IMR-90 (cell line): ENCODE measurements at regions not wholly inside any gene's neighbourhood (a gene's known extent, or its start where the extent isn't known, plus 50 kb on each side); places are given as distances from the start of the nearest gene placed in this dataset.

ENCODE experiments used
- ATAC-seq: fragments of 200-7000 bp; cut with Tn5 transposase; 2 replicates; pipeline ENCODE4 v1.9.1; 2020; ENCODE audit warnings: low read depth, mild to moderate bottlenecking, moderate library complexity
- BruUV-seq: library from RNA; stranded (reverse); fragments of 400-500 nt; replicated peaks from 2 replicates; lab custom pipeline; 2021; lab: Mats Ljungman, UMichigan
- CTCF ChIA-PET: fragments of 300-600 bp; formaldehyde crosslinking; extraction: SDS; loops from one replicate; lab custom pipeline; 2021; ENCODE audit warnings: antibody characterized with exemption; lab: Yijun Ruan, JAX
- POLR2A ChIA-PET: fragments of 300-600 bp; sonication (Branson Sonifier 250); formaldehyde crosslinking; loops from one replicate; lab custom pipeline; 2022; ENCODE audit warnings: antibody characterized with exemption; ENCODE audit not compliant: unreplicated experiment; lab: Charles Lee
- DNase-seq: peaks from one replicate; pipeline ENCODE4 v3.0.0; 2013
- H2AFZ ChIP-seq: replicated peaks from 2 replicates; pipeline ENCODE3; 2013; ENCODE audit warnings: low read length, mild to moderate bottlenecking; ENCODE audit not compliant: poor library complexity
- H2AK5ac ChIP-seq: 2 replicates; pipeline ENCODE4 v1.6.1; 2013; ENCODE audit warnings: low read depth, low read length, inconsistent platforms
- H2AK9ac ChIP-seq: replicated peaks from 2 replicates; pipeline ENCODE3; 2013; ENCODE audit warnings: mild to moderate bottlenecking, low read depth, low read length, moderate library complexity; ENCODE audit not compliant: poor library complexity
- H2BK120ac ChIP-seq: 2 replicates; pipeline ENCODE4 v1.6.1; 2013; ENCODE audit warnings: low read depth, low read length, inconsistent platforms
- H2BK15ac ChIP-seq: 3 replicates; pipeline ENCODE4 v1.6.1; 2013; ENCODE audit warnings: low read depth, low read length, inconsistent platforms
- H2BK20ac ChIP-seq: 2 replicates; pipeline ENCODE4 v1.6.1; 2013; ENCODE audit warnings: low read depth, mild to moderate bottlenecking, inconsistent platforms, low read length, moderate library complexity
- H2BK5ac ChIP-seq: 2 replicates; pipeline ENCODE4 v1.6.1; 2013; ENCODE audit warnings: mild to moderate bottlenecking, low read depth, low read length, inconsistent platforms; ENCODE audit not compliant: poor library complexity, severe bottlenecking
- H3K14ac ChIP-seq: replicated peaks from 2 replicates; pipeline ENCODE4 v1.6.1; 2013; ENCODE audit warnings: low read depth, low read length, inconsistent platforms
- H3K18ac ChIP-seq: 2 replicates; pipeline ENCODE4 v1.6.1; 2013; ENCODE audit warnings: low read depth, low read length, control low read depth
- H3K23ac ChIP-seq: 2 replicates; pipeline ENCODE4 v1.6.1; 2013; ENCODE audit warnings: low read depth, low read length, inconsistent platforms
- H3K27ac ChIP-seq: 2 replicates; pipeline ENCODE4 v1.5.1; 2013; ENCODE audit warnings: mild to moderate bottlenecking, control low read depth, low read length; ENCODE audit not compliant: insufficient read depth
- H3K27me3 ChIP-seq: 2 replicates; pipeline ENCODE4 v1.6.1; 2013; ENCODE audit warnings: low read length; ENCODE audit not compliant: control insufficient read depth, insufficient read depth
- H3K36me3 ChIP-seq: 2 replicates; pipeline ENCODE4 v1.6.1; 2013; ENCODE audit warnings: low read length, mixed read lengths; ENCODE audit not compliant: control insufficient read depth, insufficient read depth
- H3K4ac ChIP-seq: 2 replicates; pipeline ENCODE4 v1.6.1; 2013; ENCODE audit warnings: low read depth, low read length, inconsistent platforms
- H3K4me1 ChIP-seq: 2 replicates; pipeline ENCODE4 v1.6.1; 2013; ENCODE audit warnings: low read length, mixed read lengths; ENCODE audit not compliant: control insufficient read depth, insufficient read depth
- H3K4me2 ChIP-seq: 2 replicates; pipeline ENCODE4 v1.6.1; 2013; ENCODE audit warnings: low read depth, mild to moderate bottlenecking, control low read depth, low read length, moderate library complexity
- H3K4me3 ChIP-seq: 2 replicates; pipeline ENCODE4 v1.5.1; 2013; ENCODE audit warnings: low read depth, mild to moderate bottlenecking, control low read depth, low read length, moderate library complexity; ENCODE audit not compliant: insufficient read depth
- H3K56ac ChIP-seq: 2 replicates; pipeline ENCODE4 v1.6.1; 2013; ENCODE audit warnings: low read length, inconsistent platforms; ENCODE audit not compliant: insufficient read depth; ENCODE audit errors: extremely low read depth
- H3K79me1 ChIP-seq, 2 experiments: 2 replicates each; pipeline ENCODE4 v1.6.1; 2013; ENCODE audit warnings: low read length in 2 of 2, inconsistent platforms in 1 of 2, low read depth in 1 of 2
- H3K9ac ChIP-seq: 2 replicates; pipeline ENCODE4 v1.6.1; 2013; ENCODE audit warnings: low read depth, low read length, control low read depth
- H3K9me1 ChIP-seq: 2 replicates; pipeline ENCODE4 v1.6.1; 2013; ENCODE audit warnings: low read length, inconsistent platforms; ENCODE audit not compliant: insufficient read depth
- H3K9me3 ChIP-seq: 2 replicates; pipeline ENCODE4 v1.6.1; 2013; ENCODE audit warnings: low read length; ENCODE audit not compliant: control insufficient read depth, insufficient read depth
- H4K20me1 ChIP-seq: 2 replicates; pipeline ENCODE4 v1.6.1; 2013; ENCODE audit warnings: low read length, inconsistent platforms; ENCODE audit not compliant: insufficient read depth
- H4K5ac ChIP-seq: 2 replicates; pipeline ENCODE4 v1.6.1; 2013; ENCODE audit warnings: mild to moderate bottlenecking, low read depth, low read length, control low read depth
- H4K8ac ChIP-seq, 2 experiments: 2 replicates each; pipeline ENCODE4 v1.6.1; 2013; ENCODE audit warnings: low read depth in 2 of 2, low read length in 2 of 2, control low read depth in 1 of 2, inconsistent platforms in 1 of 2
- H4K91ac ChIP-seq: 2 replicates; pipeline ENCODE4 v1.6.1; 2013; ENCODE audit warnings: low read depth, low read length, inconsistent platforms; ENCODE audit not compliant: insufficient read depth
- BHLHE40 ChIP-seq: fragments of 150-350 bp; IDR thresholded peaks from 2 replicates; pipeline ENCODE4 v1.6.1; 2016; ENCODE audit warnings: mild to moderate bottlenecking, low read depth, low read length
- CEBPB ChIP-seq: IDR thresholded peaks from 2 replicates; pipeline ENCODE4 v1.6.1; 2012; ENCODE audit warnings: low read depth, low read length, improper control_type of control experiment
- CHD1 ChIP-seq: IDR thresholded peaks from 2 replicates; pipeline ENCODE4 v1.6.1; 2012; ENCODE audit warnings: low read depth, low read length, improper control_type of control experiment
- FOS ChIP-seq: fragments of 150-350 bp; IDR thresholded peaks from 2 replicates; pipeline ENCODE4 v1.6.1; 2016; ENCODE audit warnings: low read depth, low read length
- MAZ ChIP-seq: IDR thresholded peaks from 2 replicates; pipeline ENCODE4 v1.6.1; 2012; ENCODE audit warnings: low read depth, mild to moderate bottlenecking, low read length, improper control_type of control experiment, moderate library complexity, borderline replicate concordance
- MXI1 ChIP-seq: IDR thresholded peaks from 2 replicates; pipeline ENCODE4 v1.6.1; 2012; ENCODE audit warnings: low read depth, mild to moderate bottlenecking, low read length, moderate library complexity, borderline replicate concordance
- NFE2L2 ChIP-seq: fragments of 150-350 bp; IDR thresholded peaks from 2 replicates; pipeline ENCODE4 v1.6.1; 2016; ENCODE audit warnings: low read depth, mild to moderate bottlenecking, low read length
- RAD21 ChIP-seq: IDR thresholded peaks from 2 replicates; pipeline ENCODE4 v1.6.1; 2012; ENCODE audit warnings: low read length, improper control_type of control experiment
- RCOR1 ChIP-seq: IDR thresholded peaks from 2 replicates; pipeline ENCODE4 v1.6.1; 2012; ENCODE audit warnings: mild to moderate bottlenecking, low read length, improper control_type of control experiment; ENCODE audit not compliant: insufficient replicate concordance
- RFX5 ChIP-seq: IDR thresholded peaks from 2 replicates; pipeline ENCODE4 v1.8.0; 2012; ENCODE audit warnings: low read depth, mild to moderate bottlenecking, low read length, moderate library complexity
- SMC3 ChIP-seq: fragments of 150-350 bp; IDR thresholded peaks from 2 replicates; pipeline ENCODE4 v1.6.1; 2016; ENCODE audit warnings: low read depth, mild to moderate bottlenecking, antibody characterized with exemption, low read length, moderate library complexity
- WGBS, 2 experiments: methylation state at CpG; one replicate each; pipeline versions ENCODE4 v1.1.5 to v1.1.7; 2013; ENCODE audit warnings: missing lambda C conversion rate in 2 of 2; ENCODE audit not compliant: insufficient read length in 1 of 2; ENCODE audit errors: extremely low coverage in 2 of 2; 5-methylcytosine and 5-hydroxymethylcytosine counted together
- dilution Hi-C: fragments of 300-500 bp; cut with HindIII; formaldehyde crosslinking; loops from one replicate; pipeline ENCODE4 v1.14.3; 2018; ENCODE audit warnings: low sequenced_read_pairs; ENCODE audit not compliant: unreplicated experiment
- in situ Hi-C: fragments of 300-500 bp; cut with MboI; formaldehyde crosslinking; loops from 3 replicates; pipeline ENCODE4 v1.14.3; 2019; ENCODE audit warnings: low sequenced_read_pairs, inconsistent platforms, mixed read lengths
- intact Hi-C: fragments of 100-400 bp; cut with micrococcal nuclease; formaldehyde crosslinking; loops from 2 replicates; pipeline ENCODE4 v1.10.0; 2022
- TF ChIP-seq, protein P1 (sequence below): fragments of 150-350 bp; IDR thresholded peaks from 2 replicates; pipeline ENCODE4 v1.6.1; 2016; ENCODE audit warnings: low read depth, mild to moderate bottlenecking, low read length, moderate library complexity, borderline replicate concordance
- TF ChIP-seq, protein P2 (sequence below): fragments of 150-350 bp; IDR thresholded peaks from 2 replicates; pipeline ENCODE4 v1.6.1; 2017; ENCODE audit warnings: mild to moderate bottlenecking, antibody characterized with exemption, low read length, low read depth
- TF ChIP-seq, protein P3 (sequence below): conservative IDR thresholded peaks from 2 replicates; pipeline ENCODE4 v1.5.1; 2012; ENCODE audit warnings: mild to moderate bottlenecking, low read depth, low read length, improper control_type of control experiment

DNA sequence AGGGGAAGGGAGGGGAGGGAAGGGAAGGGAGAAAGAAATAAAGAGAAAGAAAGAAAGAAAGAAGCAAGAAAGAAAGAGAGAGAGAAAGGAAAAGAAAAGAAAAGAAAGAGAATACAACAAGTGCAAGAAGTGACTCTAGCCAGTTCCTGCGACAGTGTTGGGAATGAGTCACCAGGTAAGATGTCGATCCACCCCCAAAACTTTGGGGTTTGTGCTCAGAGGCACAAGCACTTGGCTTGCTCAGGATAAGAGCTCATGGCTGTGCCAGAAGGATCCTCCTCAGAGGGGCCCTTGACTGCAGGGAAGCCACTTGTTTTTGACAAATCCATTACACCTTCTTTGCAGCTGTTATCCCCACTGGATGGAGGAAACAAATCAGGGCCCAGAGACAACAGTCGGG lies 137.7 kb downstream of the TMEM132E start:
- TF ChIP-seq RFX5: no peak
- no peak for TF ChIP-seq NFE2L2
- TF ChIP-seq MAZ: no peak
- TF ChIP-seq RAD21: no peak
- TF ChIP-seq, protein P1, sequence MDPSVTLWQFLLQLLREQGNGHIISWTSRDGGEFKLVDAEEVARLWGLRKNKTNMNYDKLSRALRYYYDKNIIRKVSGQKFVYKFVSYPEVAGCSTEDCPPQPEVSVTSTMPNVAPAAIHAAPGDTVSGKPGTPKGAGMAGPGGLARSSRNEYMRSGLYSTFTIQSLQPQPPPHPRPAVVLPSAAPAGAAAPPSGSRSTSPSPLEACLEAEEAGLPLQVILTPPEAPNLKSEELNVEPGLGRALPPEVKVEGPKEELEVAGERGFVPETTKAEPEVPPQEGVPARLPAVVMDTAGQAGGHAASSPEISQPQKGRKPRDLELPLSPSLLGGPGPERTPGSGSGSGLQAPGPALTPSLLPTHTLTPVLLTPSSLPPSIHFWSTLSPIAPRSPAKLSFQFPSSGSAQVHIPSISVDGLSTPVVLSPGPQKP: no peak
- TF ChIP-seq SMC3: no peak
- no peak for TF ChIP-seq BHLHE40
- TF ChIP-seq, protein P2, sequence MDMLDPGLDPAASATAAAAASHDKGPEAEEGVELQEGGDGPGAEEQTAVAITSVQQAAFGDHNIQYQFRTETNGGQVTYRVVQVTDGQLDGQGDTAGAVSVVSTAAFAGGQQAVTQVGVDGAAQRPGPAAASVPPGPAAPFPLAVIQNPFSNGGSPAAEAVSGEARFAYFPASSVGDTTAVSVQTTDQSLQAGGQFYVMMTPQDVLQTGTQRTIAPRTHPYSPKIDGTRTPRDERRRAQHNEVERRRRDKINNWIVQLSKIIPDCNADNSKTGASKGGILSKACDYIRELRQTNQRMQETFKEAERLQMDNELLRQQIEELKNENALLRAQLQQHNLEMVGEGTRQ: no peak
- no peak for TF ChIP-seq RCOR1
- TF ChIP-seq, protein P3, sequence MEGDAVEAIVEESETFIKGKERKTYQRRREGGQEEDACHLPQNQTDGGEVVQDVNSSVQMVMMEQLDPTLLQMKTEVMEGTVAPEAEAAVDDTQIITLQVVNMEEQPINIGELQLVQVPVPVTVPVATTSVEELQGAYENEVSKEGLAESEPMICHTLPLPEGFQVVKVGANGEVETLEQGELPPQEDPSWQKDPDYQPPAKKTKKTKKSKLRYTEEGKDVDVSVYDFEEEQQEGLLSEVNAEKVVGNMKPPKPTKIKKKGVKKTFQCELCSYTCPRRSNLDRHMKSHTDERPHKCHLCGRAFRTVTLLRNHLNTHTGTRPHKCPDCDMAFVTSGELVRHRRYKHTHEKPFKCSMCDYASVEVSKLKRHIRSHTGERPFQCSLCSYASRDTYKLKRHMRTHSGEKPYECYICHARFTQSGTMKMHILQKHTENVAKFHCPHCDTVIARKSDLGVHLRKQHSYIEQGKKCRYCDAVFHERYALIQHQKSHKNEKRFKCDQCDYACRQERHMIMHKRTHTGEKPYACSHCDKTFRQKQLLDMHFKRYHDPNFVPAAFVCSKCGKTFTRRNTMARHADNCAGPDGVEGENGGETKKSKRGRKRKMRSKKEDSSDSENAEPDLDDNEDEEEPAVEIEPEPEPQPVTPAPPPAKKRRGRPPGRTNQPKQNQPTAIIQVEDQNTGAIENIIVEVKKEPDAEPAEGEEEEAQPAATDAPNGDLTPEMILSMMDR: no peak
- TF ChIP-seq MXI1: no peak
- TF ChIP-seq CHD1: no peak
- no peak for TF ChIP-seq CEBPB
- TF ChIP-seq FOS: no peak
- intact Hi-C loops (no loop called here), in situ Hi-C loops (no loop called here), dilution Hi-C loops (no loop called here)
- no peak overlapping the region for H2AFZ ChIP-seq
- no peak overlapping the region for H4K5ac ChIP-seq
- ATAC-seq: no peak
- DNase-seq: no peak
- H3K9me1 ChIP-seq: no peaks in the 10 kb centered on the region
- no peak overlapping the region for H3K23ac ChIP-seq
- H2BK15ac ChIP-seq: no peak overlapping the region
- H3K27ac ChIP-seq: no peak overlapping the region
- no peak overlapping the region for H4K8ac ChIP-seq
- H3K14ac ChIP-seq: no peak overlapping the region
- no peaks in the 10 kb centered on the region for H3K4me1 ChIP-seq
- no peak overlapping the region for H3K18ac ChIP-seq
- POLR2A ChIA-PET: no interaction called here
- H3K36me3 ChIP-seq: no peaks in the 10 kb centered on the region
- no peak overlapping the region for H2BK20ac ChIP-seq
- no TSS peak for BruUV-seq
- no peak overlapping the region for H3K4me3 ChIP-seq
- H3K4ac ChIP-seq: no peak overlapping the region
- no peaks in the 10 kb centered on the region for H3K9me3 ChIP-seq
- no peaks in the 10 kb centered on the region for H3K27me3 ChIP-seq
- no peaks in the 10 kb centered on the region for H3K79me1 ChIP-seq
- no peak overlapping the region for H3K56ac ChIP-seq
- no CpG with 5 or more reads among the region's 3 CpGs for WGBS, 2 experiments
- H3K9ac ChIP-seq: no peak overlapping the region
- no peak overlapping the region for H2AK5ac ChIP-seq
- CTCF ChIA-PET: no interaction called here
- H4K20me1 ChIP-seq: no peaks in the 10 kb centered on the region
- H2BK5ac ChIP-seq: no peak overlapping the region
- H4K91ac ChIP-seq: no peak overlapping the region
- H2AK9ac ChIP-seq: no peak overlapping the region
- no peak overlapping the region for H2BK120ac ChIP-seq
- no peak overlapping the region for H3K4me2 ChIP-seq
